ENCODE measurements at regions not wholly inside any gene's neighbourhood (a gene's known extent, or its start where the extent isn't known, plus 50 kb on each side); places are given as distances from the start of the nearest gene placed in this dataset.

- no peak for DNase-seq
Measured at GRCh38 chr4:148514041-148514440, 71.8 kb upstream of the NR3C2 start.

- DNase-seq = no peak
Measured at GRCh38 chr4:148510211-148510610, 68.0 kb upstream of the NR3C2 start.

DNA sequence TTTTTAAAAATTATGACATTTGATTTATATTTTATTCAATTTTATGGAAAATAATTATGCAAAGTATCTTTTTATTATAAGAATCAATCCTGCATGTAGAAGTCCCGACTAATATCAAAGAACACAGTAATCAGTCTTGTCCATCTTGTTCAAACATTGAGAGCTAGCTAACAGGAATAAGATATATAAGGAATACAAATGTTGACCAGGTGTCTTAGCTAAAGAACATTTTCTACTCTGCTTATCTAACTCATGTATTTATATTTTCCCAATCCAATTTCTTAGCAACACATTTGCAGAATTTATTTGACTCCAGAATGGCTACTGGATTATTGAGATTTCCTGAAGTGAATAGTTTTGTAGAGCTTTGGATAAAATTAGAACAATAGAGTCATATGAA, 61.5 kb upstream of the NR3C2 start:
- no peak for DNase-seq

GRCh38 chr4:148497258-148497657, 55.0 kb upstream of the NR3C2 start:
- no peak for DNase-seq

GRCh38 chr4:148495463-148495862, 53.2 kb upstream of the NR3C2 start:
- no peak for DNase-seq
